PC-3 (cell line): ENCODE measurements at regions not wholly inside any gene's neighbourhood (a gene's known extent, or its start where the extent isn't known, plus 50 kb on each side); places are given as distances from the start of the nearest gene placed in this dataset.

Experiments used
- ATAC-seq: fragments of 200-7000 bp; cut with Tn5 transposase; 2 replicates; pipeline ENCODE4 v1.9.1; 2020; ENCODE audit warnings: mild to moderate bottlenecking, moderate library complexity
- BruUV-seq: library from RNA; stranded (reverse); fragments of 400-500 nt; replicated peaks from 2 replicates; lab custom pipeline; 2021; lab: Mats Ljungman, UMichigan
- CTCF ChIA-PET: fragments of 300-600 bp; sonication (Branson Sonifier 250); formaldehyde crosslinking; loops from one replicate; lab custom pipeline; 2022; ENCODE audit warnings: antibody characterized with exemption; lab: Charles Lee
- POLR2A ChIA-PET: fragments of 300-600 bp; sonication (Branson Sonifier 250); formaldehyde crosslinking; loops from one replicate; lab custom pipeline; 2022; ENCODE audit warnings: antibody characterized with exemption; ENCODE audit not compliant: unreplicated experiment; lab: Charles Lee
- DNase-seq: peaks from one replicate; pipeline ENCODE4 v3.0.0-alpha.2; 2015
- H2AFZ ChIP-seq: fragments of 300-600 bp; sonication (generic); 2 replicates; pipeline ENCODE4 v1.6.0; 2016; ENCODE audit warnings: antibody characterized with exemption, low read length
- H3F3A ChIP-seq: fragments of 300-600 bp; sonication (generic); one replicate; pipeline ENCODE4 v1.6.0; 2017; ENCODE audit warnings: antibody characterized with exemption, low read length, control low read depth, mild to moderate bottlenecking; ENCODE audit not compliant: unreplicated experiment
- H3K27ac ChIP-seq: fragments of 300-600 bp; sonication (generic); 2 replicates; pipeline ENCODE4 v1.5.1; 2016; ENCODE audit warnings: mild to moderate bottlenecking, low read length
- H3K27me3 ChIP-seq: fragments of 300-600 bp; sonication (generic); 2 replicates; pipeline ENCODE4 v1.6.1; 2016; ENCODE audit warnings: low read length, mixed read lengths
- H3K36me3 ChIP-seq: fragments of 300-600 bp; sonication (generic); 2 replicates; pipeline ENCODE4 v1.6.1; 2016; ENCODE audit warnings: low read depth, mixed run types, low read length, mixed read lengths
- H3K4me1 ChIP-seq: fragments of 300-600 bp; sonication (generic); 2 replicates; pipeline ENCODE4 v1.5.1; 2016; ENCODE audit warnings: low read length; ENCODE audit not compliant: insufficient read depth
- H3K4me2 ChIP-seq: fragments of 300-600 bp; sonication (generic); 2 replicates; pipeline ENCODE4 v1.6.0; 2016; ENCODE audit warnings: low read length
- H3K4me3 ChIP-seq: fragments of 300-600 bp; sonication (generic); 2 replicates; pipeline ENCODE4 v1.5.1; 2016; ENCODE audit warnings: mild to moderate bottlenecking, low read length, mixed read lengths
- H3K79me2 ChIP-seq: fragments of 300-600 bp; sonication (generic); 2 replicates; pipeline ENCODE4 v1.6.1; 2017; ENCODE audit warnings: low read length, mixed read lengths
- H3K9ac ChIP-seq: fragments of 300-600 bp; sonication (generic); 2 replicates; pipeline ENCODE4 v1.6.0; 2016; ENCODE audit warnings: mild to moderate bottlenecking, low read length
- H3K9me2 ChIP-seq: fragments of 300-600 bp; sonication (generic); replicated peaks from 2 replicates; pipeline ENCODE4 v1.6.1; 2016; ENCODE audit warnings: mixed run types, low read length, mixed read lengths
- H3K9me3 ChIP-seq: fragments of 300-600 bp; sonication (generic); 2 replicates; pipeline ENCODE4 v1.6.1; 2016; ENCODE audit warnings: low read length, mixed read lengths
- H4K20me1 ChIP-seq: fragments of 300-600 bp; sonication (generic); 2 replicates; pipeline ENCODE4 v1.6.1; 2016; ENCODE audit warnings: low read length, mixed read lengths
- CTCF ChIP-seq: fragments of 300-600 bp; sonication (generic); conservative IDR thresholded peaks from 2 replicates; pipeline ENCODE4 v1.5.1; 2017; ENCODE audit warnings: antibody characterized with exemption, low read depth, mild to moderate bottlenecking, low read length
- EZH2 ChIP-seq: fragments of 300-600 bp; sonication (generic); IDR thresholded peaks from one replicate; pipeline ENCODE4 v1.6.1; 2017; ENCODE audit warnings: antibody characterized with exemption, mild to moderate bottlenecking, low read length; ENCODE audit not compliant: unreplicated experiment
- EZH2phosphoT487 ChIP-seq: fragments of 300-600 bp; sonication (generic); IDR thresholded peaks from 2 replicates; pipeline ENCODE4 v1.6.1; 2018; ENCODE audit warnings: mild to moderate bottlenecking, antibody characterized with exemption, low read length, borderline replicate concordance
- intact Hi-C: fragments of 100-400 bp; cut with micrococcal nuclease; formaldehyde crosslinking; loops from 2 replicates; pipeline ENCODE4 v1.9.0; 2023

- Histone ChIP-seq H3K9ac (no peak overlapping the region), H3K79me2 (no peaks in the 10 kb centered on the region), H3K4me2 (no peak overlapping the region), H3K9me3 (peaks cover 22% of the 10 kb centered on the region), H3K9me2 (no peaks in the 10 kb centered on the region), H3K4me1 (no peaks in the 10 kb centered on the region), H3K27ac (no peak overlapping the region), H4K20me1 (no peaks in the 10 kb centered on the region), H3K27me3 (no peaks in the 10 kb centered on the region), H2AFZ (no peak overlapping the region), H3F3A (no peaks in the 10 kb centered on the region), H3K4me3 (no peak overlapping the region), H3K36me3 (no peaks in the 10 kb centered on the region)
- TF ChIP-seq EZH2phosphoT487, result no peak
- TF ChIP-seq CTCF, result no peak
- TF ChIP-seq EZH2, result no peak
- POLR2A ChIA-PET, result no interaction called here
- CTCF ChIA-PET, result no interaction called here
- DNase-seq (no peak), ATAC-seq (no peak)
- no TSS peak for BruUV-seq
- intact Hi-C loops, result no loop called here
Measured at GRCh38 chr5:162591724-162592123, 524.2 kb downstream of the GABRG2 start.

GRCh38 chr5:162593881-162594280, 526.3 kb downstream of the GABRG2 start:
- Histone ChIP-seq H3K4me1 (no peaks in the 10 kb centered on the region), H3K27me3 (no peaks in the 10 kb centered on the region), H3K4me3 (no peak overlapping the region), H3K36me3 (no peaks in the 10 kb centered on the region), H3F3A (no peaks in the 10 kb centered on the region), H4K20me1 (no peaks in the 10 kb centered on the region), H3K9me2 (no peaks in the 10 kb centered on the region), H3K4me2 (no peak overlapping the region), H3K79me2 (no peaks in the 10 kb centered on the region), H3K9ac (no peak overlapping the region), H3K27ac (no peak overlapping the region), H2AFZ (no peak overlapping the region), H3K9me3 (peaks cover 22% of the 10 kb centered on the region)
- TF ChIP-seq EZH2phosphoT487 (no peak), CTCF (peak; percentile 52)
- ATAC-seq (no peak), DNase-seq (peak; percentile 26)
- intact Hi-C loops, result no loop called here
- no TSS peak for BruUV-seq
- POLR2A ChIA-PET, result no interaction called here
- CTCF ChIA-PET, result no interaction called here

- no TSS peak for BruUV-seq
- no peaks in the 10 kb centered on the region for H4K20me1 ChIP-seq
- ATAC-seq, result no peak
- H3K9me3 ChIP-seq, result peaks cover 11% of the 10 kb centered on the region; the same call in 1 of the 2 replicates
- H3K36me3 ChIP-seq, result no peaks in the 10 kb centered on the region
- H3K9me2 ChIP-seq, result no peaks in the 10 kb centered on the region
- POLR2A ChIA-PET, result no interaction called here
- H3K79me2 ChIP-seq, result no peaks in the 10 kb centered on the region
- H3K4me2 ChIP-seq, result no peak overlapping the region
- no peaks in the 10 kb centered on the region for H3F3A ChIP-seq
- H3K27ac ChIP-seq, result no peak overlapping the region
- intact Hi-C loops, result no loop called here
- no peak for TF ChIP-seq CTCF
- TF ChIP-seq EZH2phosphoT487, result no peak
- TF ChIP-seq EZH2, result no peak
- CTCF ChIA-PET, result no interaction called here
- no peak overlapping the region for H2AFZ ChIP-seq
- no peak overlapping the region for H3K4me3 ChIP-seq
- DNase-seq, result no peak
- H3K27me3 ChIP-seq, result no peaks in the 10 kb centered on the region
- no peak overlapping the region for H3K9ac ChIP-seq
- no peaks in the 10 kb centered on the region for H3K4me1 ChIP-seq
Measured at GRCh38 chr5:162603443-162604070, 536.0 kb downstream of the GABRG2 start.
